Transverse colon (tissue), 4 donors: ENCODE measurements at regions not wholly inside any gene's neighbourhood (a gene's known extent, or its start where the extent isn't known, plus 50 kb on each side); places are given as distances from the start of the nearest gene placed in this dataset.

Experiments
- CTCF ChIP-seq, 5 experiments: fragments of 200-600 bp in 3 of 5; fragments of 450-650 bp in 2 of 5; sonication (generic) in 3 of 5; IDR thresholded peaks; 1 replicate in 2 of 5; 2 replicates in 3 of 5; pipeline ENCODE4 v1.5.1; 2016 to 2017; ENCODE audit warnings: antibody characterized with exemption in 5 of 5, inconsistent platforms in 3 of 5, mild to moderate bottlenecking in 2 of 5, moderate library complexity in 1 of 5
- EP300 ChIP-seq: sonication (generic); formaldehyde crosslinking; IDR thresholded peaks from one replicate; pipeline ENCODE4 v1.6.1; 2017; ENCODE audit warnings: antibody characterized with exemption, low read depth
- POLR2A ChIP-seq: fragments of 450-650 bp; IDR thresholded peaks from one replicate; pipeline ENCODE4 v1.6.1; 2016; ENCODE audit warnings: antibody characterized with exemption, mild to moderate bottlenecking, moderate library complexity
- POLR2AphosphoS5 ChIP-seq, 3 donors: sonication (generic); formaldehyde crosslinking; IDR thresholded peaks; one replicate each; pipeline ENCODE4 v1.6.1; 2016; ENCODE audit warnings: antibody characterized with exemption in 3 of 3

GRCh38 chr7:46224363-46224762 is 303.3 kb upstream of the IGFBP3 start:
- no peak for TF ChIP-seq CTCF (IDR thresholded peaks at IDR 0.05)
- TF ChIP-seq EP300 = no peak
- TF ChIP-seq POLR2A = no peak
- no peak for TF ChIP-seq POLR2AphosphoS5 (IDR thresholded peaks at IDR 0.05)
